Heart left ventricle (tissue), 13 donors: ENCODE measurements at regions not wholly inside any gene's neighbourhood (a gene's known extent, or its start where the extent isn't known, plus 50 kb on each side); places are given as distances from the start of the nearest gene placed in this dataset.

Experiments used
- CTCF ChIP-seq, 12 donors: fragments of 200-600 bp; sonication (generic) in 4 of 12; IDR thresholded peaks; one replicate each; pipeline versions ENCODE4 v1.5.0 to v1.8.0; 2018 to 2022; ENCODE audit warnings: antibody characterized with exemption in 12 of 12, mild to moderate bottlenecking in 5 of 12
- POLR2A ChIP-seq, 2 donors: fragments of 450-650 bp; IDR thresholded peaks; one replicate each; pipeline ENCODE4 v1.6.1; 2017; ENCODE audit warnings: antibody characterized with exemption in 2 of 2, mild to moderate bottlenecking in 2 of 2, moderate library complexity in 2 of 2
- donor health status: ischemic (EF 13 %, LVEDD 7.1; RV severe dilation, severe dysfunction).
- donor health status: DM: no; HTN: yes; CAD: no.
- donor health status: DM: no; HTN: no; CAD: no.
- donor health status: ischemic (EF 25% LVEDD 6.9; RV normal size, moderate dysfunction).
- donor health status: ischemic (EF 25% LVEDD 5.7; RV mildly dilated, moderate dysfunction).
- donor health status: ischemic (EF 35%, LVEDD 5.7; RV mildly dilated, moderate dysfunction).
- donor health status: nonischemic (EF 11% LVEDD 7.7; RV severe dilation, severe dysfunction).
- donor health status: DM: yes; HTN: yes; CAD: no.
- donor health status: PGD.
- donor health status: ischemic (EF 29% LVEDD 5.4; RV normal size, mild dysfunction).
- donor health status: nonischemic (EF 23%, LVEDD 6.1; RV moderate dilation, normal function).

GRCh38 chr9:81874250-81874649 is 54.0 kb upstream of the SPATA31D4 start:
- no peak for TF ChIP-seq CTCF (IDR thresholded peaks at IDR 0.05)
- TF ChIP-seq POLR2A (IDR thresholded peaks at IDR 0.05): no peak
